Stimulated activated CD8-positive, alpha-beta memory T cell treated with anti-CD3 and anti-CD28 coated beads, Interleukin-4, amount 100 ng/mL, for 24 hours (primary cell): ENCODE measurements at regions not wholly inside any gene's neighbourhood (a gene's known extent, or its start where the extent isn't known, plus 50 kb on each side); places are given as distances from the start of the nearest gene placed in this dataset.

Experiments
- DNase-seq: peaks from one replicate; pipeline ENCODE4 v3.0.0-alpha.2; 2020; ENCODE audit warnings: low read depth

GRCh38 chr1:47554082-47554481, 116.2 kb downstream of the FOXD2 start:
- no peak for DNase-seq

GRCh38 chr1:47554901-47555300, 117.1 kb downstream of the FOXD2 start:
- no peak for DNase-seq

- no peak for DNase-seq
Observed at GRCh38 chr1:47555306-47555705, 117.5 kb downstream of the FOXD2 start.

GRCh38 chr1:47555841-47556560, 118.2 kb downstream of the FOXD2 start:
- DNase-seq, result no peak

- no peak for DNase-seq
Observed at GRCh38 chr1:47557066-47557465, 119.2 kb downstream of the FOXD2 start.

- DNase-seq, result no peak
Observed at GRCh38 chr1:47558601-47559593, 121.1 kb downstream of the FOXD2 start.

GRCh38 chr1:47559944-47560695, 122.3 kb downstream of the FOXD2 start:
- DNase-seq, result no peak

GRCh38 chr1:47561523-47562007, 123.7 kb downstream of the FOXD2 start:
- DNase-seq, result no peak

- no peak for DNase-seq
Observed at GRCh38 chr1:47562147-47562546, 124.3 kb downstream of the FOXD2 start.

- no peak for DNase-seq
Observed at GRCh38 chr1:47562799-47563198, 125.0 kb downstream of the FOXD2 start.

- DNase-seq, result no peak
Observed at GRCh38 chr1:47563201-47563600, 125.4 kb downstream of the FOXD2 start.

- no peak for DNase-seq
Observed at GRCh38 chr1:47564570-47564969, 126.7 kb downstream of the FOXD2 start.

GRCh38 chr1:47565092-47565491, 127.2 kb downstream of the FOXD2 start:
- no peak for DNase-seq

GRCh38 chr1:47565676-47566075, 127.8 kb downstream of the FOXD2 start:
- no peak for DNase-seq

- no peak for DNase-seq
Observed at GRCh38 chr1:47568763-47569162, 130.9 kb downstream of the FOXD2 start.

- no peak for DNase-seq
Observed at GRCh38 chr1:47569261-47569660, 131.4 kb downstream of the FOXD2 start.

GRCh38 chr1:47569681-47570470, 132.0 kb downstream of the FOXD2 start:
- DNase-seq, result no peak

- no peak for DNase-seq
Observed at GRCh38 chr1:47571161-47571560, 133.3 kb downstream of the FOXD2 start.

GRCh38 chr1:47571952-47572351, 134.1 kb downstream of the FOXD2 start:
- no peak for DNase-seq

- no peak for DNase-seq
Observed at GRCh38 chr1:47572731-47573430, 135.0 kb downstream of the FOXD2 start.
